SK-N-SH treated with all-trans-retinoic acid at 6 μM for 48 hours (cell line): ENCODE measurements at regions not wholly inside any gene's neighbourhood (a gene's known extent, or its start where the extent isn't known, plus 50 kb on each side); places are given as distances from the start of the nearest gene placed in this dataset.

Source experiments
- ARNTL ChIP-seq: fragments of 450-650 bp; formaldehyde crosslinking; IDR thresholded peaks from 2 replicates; pipeline ENCODE4 v1.5.0; 2020; ENCODE audit warnings: low read depth, mild to moderate bottlenecking, moderate library complexity, borderline replicate concordance
- BACH2 ChIP-seq: fragments of 250-450 bp; sonication (Bioruptor Pico); IDR thresholded peaks from 2 replicates; pipeline ENCODE4 v1.9.0; 2021; ENCODE audit warnings: mild to moderate bottlenecking, borderline replicate concordance
- RARB ChIP-seq: fragments of 250-450 bp; sonication (Bioruptor Pico); IDR thresholded peaks from 2 replicates; pipeline ENCODE4 v1.8.0; 2021; ENCODE audit warnings: mild to moderate bottlenecking, moderate library complexity
- SNAI2 ChIP-seq: fragments of 250-450 bp; sonication (Bioruptor Pico); IDR thresholded peaks from 2 replicates; pipeline ENCODE4 v1.5.0; 2020; ENCODE audit warnings: mild to moderate bottlenecking, moderate library complexity
- ZFP3 ChIP-seq: fragments of 250-450 bp; sonication (Bioruptor Pico); IDR thresholded peaks from 2 replicates; pipeline ENCODE4 v1.5.0; 2020; ENCODE audit warnings: mild to moderate bottlenecking, moderate library complexity
- ZFP30 ChIP-seq: fragments of 450-650 bp; formaldehyde crosslinking; IDR thresholded peaks from 2 replicates; pipeline ENCODE4 v1.5.0; 2022; ENCODE audit warnings: mild to moderate bottlenecking, moderate library complexity
- ZNF8 ChIP-seq: fragments of 450-650 bp; formaldehyde crosslinking; IDR thresholded peaks from 2 replicates; pipeline ENCODE4 v1.5.0; 2020; ENCODE audit warnings: mild to moderate bottlenecking, moderate library complexity

DNA sequence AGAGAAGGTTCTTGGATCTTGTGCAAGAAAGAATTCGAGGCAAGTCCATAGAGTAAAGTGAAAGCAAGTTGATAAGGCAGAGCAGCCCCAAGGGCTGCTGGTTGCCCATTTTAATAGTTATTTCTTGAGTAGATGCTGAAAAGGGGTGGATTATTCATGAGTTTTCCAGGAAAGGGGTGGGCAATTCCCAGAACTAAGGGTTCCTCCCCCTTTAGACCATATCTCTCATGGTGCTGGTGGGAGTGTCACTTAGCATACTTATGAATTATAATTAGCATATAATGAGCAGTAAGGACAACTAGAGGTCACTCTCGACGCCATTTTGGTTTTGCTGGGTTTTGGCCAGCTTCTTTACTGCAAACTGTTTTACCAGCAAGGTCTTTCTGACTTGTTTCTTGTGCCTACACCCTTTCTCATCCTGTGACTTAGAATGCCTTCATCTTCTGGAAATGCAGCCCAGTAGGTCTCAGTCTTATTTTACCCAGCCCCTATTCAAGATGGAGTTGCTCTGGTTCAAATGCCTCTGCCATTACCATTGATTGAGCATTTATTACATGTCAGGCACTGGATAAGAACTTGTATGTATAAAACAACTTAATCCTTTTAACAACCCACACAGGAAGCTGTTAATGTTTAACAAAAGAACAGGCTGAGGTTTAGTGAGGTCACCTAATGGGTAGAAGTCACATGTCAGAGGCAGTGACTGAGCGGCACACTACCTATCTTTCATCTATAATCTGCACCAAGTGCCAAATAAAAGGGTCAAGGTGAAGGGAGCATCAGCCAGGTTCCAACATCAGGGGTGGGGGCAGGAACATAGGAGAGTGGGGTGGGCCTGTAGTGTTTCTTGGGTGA is 250.9 kb downstream of the ICOS start:
- TF ChIP-seq BACH2 (CRISPR knock-in tag), result no peak
- TF ChIP-seq ZFP3, result no peak
- no peak for TF ChIP-seq RARB
- no peak for TF ChIP-seq ZFP30 (CRISPR knock-in tag)
- TF ChIP-seq ZNF8 (CRISPR knock-in tag), result no peak
- no peak for TF ChIP-seq ARNTL (CRISPR knock-in tag)
- no peak for TF ChIP-seq SNAI2 (CRISPR knock-in tag)
